ENCODE measurements at regions not wholly inside any gene's neighbourhood (a gene's known extent, or its start where the extent isn't known, plus 50 kb on each side); places are given as distances from the start of the nearest gene placed in this dataset.

GRCh38 chr9:81083854-81084512, 605.4 kb downstream of the TLE1 start:
- TF ChIP-seq CTCF (IDR thresholded peaks at IDR 0.05), result no peak
- TF ChIP-seq EP300 (IDR thresholded peaks at IDR 0.05), result no peak

Measured in upper lobe of left lung (tissue), 4 donors.